HG02943 (cell line): ENCODE measurements at regions not wholly inside any gene's neighbourhood (a gene's known extent, or its start where the extent isn't known, plus 50 kb on each side); places are given as distances from the start of the nearest gene placed in this dataset.
A peak's percentile ranks its signal among the peaks of the same experiment; 100 is the strongest.
"Not testable (repeated sequence)": the region's sequence is repeated elsewhere in the genome, so short reads cannot be mapped to it uniquely, and the experiment has no call there.

Experiments
- ATAC-seq: cut with Tn5 transposase; IDR thresholded peaks from one replicate; pipeline ENCODE4 v1.9.1; 2021; ENCODE audit warnings: mild to moderate bottlenecking, low read depth, moderate library complexity; ENCODE audit not compliant: unreplicated experiment

DNA sequence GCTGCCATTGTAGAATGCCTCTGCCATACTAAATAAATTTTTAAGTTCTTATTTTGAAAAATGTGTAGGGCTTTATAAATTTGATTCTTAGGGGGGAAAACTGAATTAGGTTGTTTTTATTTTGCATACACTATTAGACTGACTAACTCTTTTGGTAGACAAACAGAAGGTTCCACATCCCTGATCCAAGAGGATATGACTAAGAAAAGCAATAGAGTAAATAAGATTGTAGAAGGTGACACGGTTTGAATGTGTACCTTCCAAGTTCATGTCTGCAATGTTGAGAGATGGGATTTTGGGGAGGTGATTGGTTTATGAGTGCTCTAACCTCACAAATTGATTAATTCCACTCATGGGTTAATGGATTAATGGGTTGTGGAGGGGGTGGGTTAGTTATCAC lies 127.9 kb downstream of the GLUL start:
- no peak for ATAC-seq

DNA sequence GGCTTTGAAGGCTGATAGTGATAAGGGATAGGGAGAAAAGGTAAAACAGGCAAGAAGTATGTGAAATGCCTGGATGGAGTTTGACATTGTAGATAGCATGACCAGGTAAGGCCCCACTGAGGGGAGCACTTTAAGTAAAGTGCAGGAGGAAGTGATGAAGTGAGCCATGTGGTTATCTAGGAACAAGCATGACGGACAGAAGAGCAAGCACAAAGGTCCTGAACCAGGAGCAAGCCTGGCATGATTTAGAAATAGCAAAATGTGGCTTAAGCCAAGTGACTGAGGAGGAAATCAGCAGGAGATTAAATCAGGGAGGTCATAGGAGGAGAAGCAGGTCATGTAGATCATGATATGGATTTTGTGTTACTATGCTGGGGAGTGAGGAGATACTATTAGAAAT lies 129.2 kb downstream of the GLUL start:
- ATAC-seq: no peak

DNA sequence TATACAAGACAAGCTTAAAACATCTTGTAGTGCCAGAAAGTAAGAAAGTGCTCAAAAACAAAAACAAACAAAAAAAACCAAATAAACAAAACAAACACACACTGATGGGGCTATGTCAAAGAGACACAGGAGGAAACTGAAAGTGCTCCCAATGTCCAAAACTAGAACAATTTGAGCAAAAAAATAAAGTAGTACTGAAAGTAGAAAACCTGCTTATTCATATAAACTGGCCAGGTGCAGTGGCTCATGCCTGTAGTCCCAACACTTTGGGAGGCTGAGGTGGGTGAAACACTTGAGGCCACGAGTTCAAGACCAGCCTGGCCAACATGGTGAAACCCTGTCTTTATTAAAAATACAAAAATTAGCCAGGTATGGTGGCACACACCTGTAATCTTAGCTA lies 129.9 kb downstream of the GLUL start:
- ATAC-seq: no peak

DNA sequence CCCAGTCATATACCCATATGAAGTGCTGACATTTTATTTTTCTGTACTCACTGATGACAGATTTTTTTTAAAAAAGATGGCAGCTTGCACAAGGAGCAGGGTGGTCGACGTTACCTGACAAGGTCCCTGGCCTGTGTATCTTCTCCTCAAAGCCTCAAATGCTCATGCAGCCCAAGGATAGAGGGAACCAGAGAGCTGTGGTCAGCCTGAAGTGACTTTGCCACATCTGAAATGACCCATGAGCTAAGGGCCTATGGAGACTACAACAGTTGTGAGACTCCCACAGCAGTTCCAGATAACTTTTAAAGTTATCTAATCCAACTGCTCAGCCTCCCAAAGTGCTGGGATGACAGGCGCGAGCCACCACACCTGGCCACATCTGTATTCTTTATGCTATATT lies 131.1 kb downstream of the GLUL start:
- ATAC-seq: no peak

DNA sequence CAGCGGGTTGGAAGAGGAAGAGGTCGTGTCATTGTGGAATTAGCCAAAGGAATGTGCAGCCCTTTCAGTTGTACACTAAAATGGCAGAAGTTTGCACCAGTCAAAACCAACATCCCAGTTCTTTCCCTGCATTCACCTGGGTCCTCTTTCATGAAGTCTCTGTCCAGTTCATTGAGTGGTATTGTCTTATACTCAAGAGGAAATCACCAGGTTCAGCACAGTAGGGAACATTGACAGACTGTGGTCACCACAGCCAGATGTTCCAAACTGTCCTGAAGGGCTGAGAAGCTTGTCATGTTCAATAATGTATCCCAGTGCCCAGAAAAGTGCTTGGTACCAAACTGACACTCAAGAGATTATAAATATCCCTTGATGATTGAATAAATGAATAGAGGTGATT lies 131.6 kb downstream of the GLUL start:
- no peak for ATAC-seq

DNA sequence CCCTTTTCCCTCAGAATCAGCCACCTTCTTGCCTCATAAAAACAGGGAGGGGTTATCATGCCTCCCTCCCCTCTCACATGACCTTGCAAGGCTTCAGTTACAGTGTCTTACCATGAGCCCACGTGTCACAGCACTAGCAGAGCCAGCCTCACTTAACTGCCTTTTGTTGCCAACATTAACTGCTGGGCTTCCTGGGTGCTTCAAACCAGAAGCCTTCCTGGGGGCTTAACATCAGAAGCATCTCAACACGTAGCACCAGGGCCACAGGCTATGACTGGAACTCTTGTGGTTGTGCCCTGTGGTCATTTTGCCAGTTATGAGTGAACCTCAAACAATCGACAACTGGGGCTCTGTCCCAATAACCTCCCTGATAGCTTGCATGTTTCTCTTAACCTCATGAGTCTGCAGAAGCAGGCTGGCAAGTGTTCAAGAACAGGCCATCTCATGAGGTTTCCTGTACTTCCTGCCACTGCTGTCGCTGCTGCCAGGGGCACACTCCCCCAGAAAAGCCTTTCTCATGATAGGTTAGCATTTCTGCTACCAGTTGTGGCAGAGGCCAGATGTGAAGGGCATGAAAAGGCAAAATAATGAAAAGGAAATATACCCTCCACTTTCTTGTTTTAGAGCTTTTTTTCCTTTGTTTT lies 132.2 kb downstream of the GLUL start:
- ATAC-seq: peak; percentile 66

DNA sequence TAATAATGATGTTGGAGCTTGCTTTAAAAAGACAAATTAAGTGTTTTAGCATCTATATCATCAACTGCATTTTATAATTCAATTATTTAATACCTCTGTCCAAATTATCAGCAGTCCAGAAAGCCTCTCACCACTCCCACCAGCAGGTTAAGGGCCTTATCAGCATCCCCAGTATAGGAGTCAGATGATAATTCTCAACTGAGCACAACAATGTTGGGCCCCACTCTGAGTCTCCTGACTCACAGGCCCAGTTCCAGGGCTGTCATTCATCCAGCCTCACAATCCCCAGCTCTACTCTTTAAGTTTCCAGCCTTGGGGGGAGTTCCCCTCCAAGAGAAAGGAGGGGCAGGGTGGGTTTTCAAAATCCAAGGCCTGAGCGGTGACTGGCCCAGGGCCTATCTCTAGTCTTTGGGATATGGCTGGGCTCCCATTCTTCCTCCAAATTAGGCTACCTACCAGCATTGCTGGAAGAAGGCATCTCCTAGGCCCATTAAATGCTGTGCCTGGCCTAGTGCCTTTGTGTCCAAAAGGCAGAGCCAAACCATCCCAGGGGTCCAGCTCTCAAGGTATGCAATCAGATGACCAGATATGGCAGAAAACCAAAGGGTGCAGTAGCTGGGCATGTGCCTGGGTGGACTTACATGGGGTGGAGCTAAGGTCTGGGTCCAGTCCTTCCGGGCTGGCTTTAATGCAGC lies 134.1 kb downstream of the GLUL start:
- no peak for ATAC-seq

DNA sequence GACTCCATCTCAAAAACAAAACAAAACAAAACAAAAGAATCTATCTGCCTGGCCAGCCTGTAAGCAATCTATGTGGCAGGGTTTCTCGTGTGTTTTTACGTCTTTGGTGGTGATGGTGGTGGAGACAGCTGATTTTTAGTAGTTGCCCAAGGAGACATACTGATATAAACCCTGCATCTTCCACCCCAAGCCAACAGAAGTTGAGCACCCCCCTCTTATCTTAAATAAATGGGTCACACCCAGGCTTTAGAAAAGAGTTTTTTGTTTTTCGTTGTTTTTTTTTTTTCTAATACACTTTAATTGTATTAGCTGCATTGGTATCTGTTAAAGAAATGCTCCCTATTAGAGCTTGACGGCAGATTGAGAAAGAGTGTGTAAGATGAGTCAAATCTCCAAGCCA lies 134.7 kb downstream of the GLUL start:
- no peak for ATAC-seq

DNA sequence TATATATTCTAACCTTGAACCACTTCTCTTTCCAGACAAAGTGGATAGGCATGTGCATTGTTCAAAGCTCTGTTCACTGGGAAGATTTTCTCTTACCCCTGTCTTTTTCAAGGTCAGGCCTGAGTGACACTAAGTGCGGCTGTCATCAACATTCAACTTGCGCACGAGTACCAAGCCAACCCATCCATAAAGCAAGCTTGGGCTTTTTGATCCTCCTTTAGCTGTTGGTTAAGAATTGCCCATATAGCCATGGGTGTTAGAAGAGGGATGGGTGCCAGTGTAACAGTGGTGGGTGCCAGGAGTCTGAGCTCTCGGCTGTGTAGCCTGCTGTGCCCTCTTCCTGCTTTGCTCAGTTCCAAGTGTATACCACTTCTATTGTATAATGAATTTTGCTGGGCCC lies 136.1 kb downstream of the GLUL start:
- ATAC-seq: no peak

DNA sequence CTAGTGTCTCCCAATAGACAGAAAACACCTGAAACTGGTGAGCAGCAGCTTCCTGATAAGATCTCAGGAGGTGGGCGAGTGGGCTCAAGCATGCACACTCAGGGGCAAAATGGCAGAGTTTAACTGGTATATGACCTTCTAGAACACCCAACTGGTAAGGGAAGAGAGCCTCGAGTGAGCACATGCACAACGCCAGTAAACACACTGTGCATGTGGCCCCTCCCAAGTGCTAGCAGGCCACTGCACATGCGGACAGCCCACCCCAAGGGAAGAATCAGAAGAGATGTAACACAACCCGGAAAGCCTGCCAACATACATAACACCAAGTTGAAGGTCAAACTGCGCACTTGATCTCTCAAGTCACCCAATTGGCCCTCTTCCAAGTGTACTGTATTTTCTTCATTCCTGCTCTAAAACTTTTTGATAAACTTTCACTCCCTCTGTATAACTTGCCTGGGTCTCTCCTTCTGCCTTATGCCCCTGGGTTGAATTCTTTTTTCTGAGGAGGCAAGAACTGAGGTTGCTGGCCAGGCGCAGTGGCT lies 138.2 kb downstream of the GLUL start:
- ATAC-seq: no peak

DNA sequence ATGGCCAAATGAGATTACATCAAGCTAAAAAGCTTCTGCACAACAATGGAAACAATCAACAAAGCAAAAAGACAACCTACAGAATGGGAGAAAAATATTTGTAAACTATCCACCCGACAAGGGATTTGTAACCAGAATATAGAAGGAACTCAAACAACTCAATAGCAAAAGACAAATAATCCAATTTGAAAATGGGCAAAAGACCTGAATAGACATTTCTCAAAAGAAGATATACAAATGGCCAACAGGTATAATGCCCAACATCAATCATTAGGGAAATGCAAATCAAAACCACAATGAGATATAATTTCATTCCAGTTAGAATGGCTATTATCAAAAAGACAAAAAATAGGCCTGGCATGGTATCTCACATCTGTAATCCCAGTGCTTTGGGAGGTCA lies 140.0 kb downstream of the GLUL start:
- ATAC-seq: no peak

DNA sequence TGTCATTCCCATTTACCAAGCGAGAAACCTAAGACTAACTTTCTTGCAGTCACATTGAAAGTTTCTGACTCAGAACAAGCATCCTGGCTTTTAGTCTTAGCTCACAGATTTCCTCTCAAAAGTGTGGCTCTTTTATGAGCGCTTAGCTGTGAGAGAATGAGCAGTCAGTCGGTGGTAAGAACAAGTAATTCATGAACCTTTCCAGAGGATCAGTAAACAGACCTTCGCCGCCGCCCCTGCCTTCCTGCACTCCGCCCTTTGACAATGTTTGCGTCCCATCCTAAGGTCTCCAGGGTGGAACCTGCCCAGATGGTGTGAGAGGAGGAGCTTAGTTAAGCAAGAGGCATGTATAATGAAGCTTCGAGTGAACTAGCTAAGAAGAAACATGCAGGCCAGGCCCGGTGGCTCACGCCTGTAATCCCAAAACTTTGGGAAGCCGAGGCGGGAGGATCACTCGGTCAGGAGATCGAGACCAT lies 142.4 kb downstream of the GLUL start:
- ATAC-seq: no peak

DNA sequence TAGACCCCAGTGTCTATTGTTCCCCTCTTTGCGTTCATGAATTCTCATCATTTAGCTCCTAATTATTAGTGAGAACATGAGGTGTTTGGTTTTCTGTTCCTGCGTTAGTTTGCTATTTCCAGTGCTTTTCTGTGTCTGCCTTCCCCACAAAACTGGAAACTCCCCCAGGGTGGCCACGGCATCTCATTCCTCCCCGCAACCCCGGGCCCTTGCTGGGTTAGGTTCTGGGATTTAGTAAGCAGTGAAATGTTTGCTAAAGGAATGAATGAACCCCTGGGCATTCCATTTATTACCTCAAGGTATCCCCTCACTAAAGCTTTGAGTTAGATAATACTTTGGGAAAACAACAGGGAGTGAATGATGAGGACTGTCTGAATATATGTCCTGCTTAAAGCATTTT lies 142.9 kb downstream of the GLUL start:
- no peak for ATAC-seq

DNA sequence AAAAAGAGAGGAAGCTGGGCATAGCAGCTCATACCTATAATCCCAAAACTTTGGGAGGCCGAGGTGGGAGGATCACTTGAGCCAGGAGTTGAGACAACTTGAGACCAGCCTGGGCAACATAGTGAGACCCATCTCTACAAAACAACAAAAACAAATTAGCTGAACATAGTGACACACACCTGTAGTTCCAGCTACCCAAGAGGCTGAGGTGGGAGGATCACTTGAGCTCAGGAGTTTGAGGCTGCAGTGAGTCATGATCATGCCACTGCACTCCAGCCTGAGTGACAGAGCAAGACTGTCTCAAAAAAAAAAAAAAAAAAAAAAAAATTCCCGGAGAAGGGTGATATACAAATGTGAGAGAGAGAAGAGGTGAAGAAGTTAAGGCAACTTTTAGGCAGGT lies 143.8 kb downstream of the GLUL start:
- not testable (repeated sequence) for ATAC-seq

DNA sequence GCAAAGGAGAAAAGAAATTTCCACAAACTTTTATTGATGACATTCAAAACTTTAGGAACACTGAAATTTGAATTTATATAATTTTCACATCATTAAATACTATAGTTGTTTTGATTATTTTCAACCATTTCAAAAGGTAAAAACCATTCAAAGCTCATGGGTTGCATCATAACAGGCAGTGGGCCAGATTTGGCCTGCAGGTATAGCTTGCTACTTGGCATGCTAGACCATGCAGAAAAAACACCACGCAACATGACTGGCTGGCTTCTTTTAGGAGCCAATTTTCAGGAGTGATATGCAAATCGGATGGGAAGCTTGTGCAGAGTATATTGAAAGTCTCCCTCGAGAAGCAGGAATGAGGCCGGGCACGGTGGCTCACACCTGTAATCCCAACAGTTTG lies 144.8 kb downstream of the GLUL start:
- no peak for ATAC-seq

DNA sequence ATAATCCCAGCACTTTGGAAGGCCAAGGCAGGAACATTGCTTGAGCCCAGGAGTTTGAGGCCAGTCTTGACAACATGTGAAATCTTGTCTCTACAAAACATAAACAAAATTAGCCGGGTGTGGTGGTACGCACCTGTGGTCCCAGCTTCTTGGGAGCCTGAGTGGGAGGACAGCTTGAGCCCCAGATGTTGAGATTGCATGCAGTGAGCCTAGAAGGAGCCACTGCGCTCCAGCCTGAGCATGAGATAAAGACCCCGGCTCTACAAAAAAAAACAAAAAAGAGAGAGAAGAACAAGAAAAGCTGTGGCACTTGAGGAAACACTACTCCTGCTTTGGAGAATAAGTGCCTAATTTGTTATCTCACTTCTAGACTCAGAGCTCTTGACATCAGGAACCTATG lies 146.6 kb downstream of the GLUL start:
- no peak for ATAC-seq

DNA sequence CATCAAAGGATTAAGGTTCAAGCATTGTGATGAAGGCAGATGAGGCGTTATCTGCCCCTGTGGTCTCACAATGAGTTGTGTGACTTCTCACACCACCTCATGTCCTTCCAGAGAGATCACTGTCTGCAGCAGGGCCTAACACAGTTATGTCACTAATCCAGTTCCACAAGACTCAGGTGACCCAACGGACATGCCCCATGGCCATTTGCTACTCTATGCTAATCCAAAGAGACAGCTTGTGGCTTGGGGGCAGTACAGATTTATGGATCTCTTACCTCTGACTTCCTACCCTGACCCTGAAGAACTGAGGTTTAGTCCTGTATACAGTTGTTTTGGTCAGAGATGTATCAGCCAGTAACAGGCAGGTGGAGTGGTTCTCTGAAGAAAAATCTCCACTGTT lies 147.1 kb downstream of the GLUL start:
- ATAC-seq: no peak

DNA sequence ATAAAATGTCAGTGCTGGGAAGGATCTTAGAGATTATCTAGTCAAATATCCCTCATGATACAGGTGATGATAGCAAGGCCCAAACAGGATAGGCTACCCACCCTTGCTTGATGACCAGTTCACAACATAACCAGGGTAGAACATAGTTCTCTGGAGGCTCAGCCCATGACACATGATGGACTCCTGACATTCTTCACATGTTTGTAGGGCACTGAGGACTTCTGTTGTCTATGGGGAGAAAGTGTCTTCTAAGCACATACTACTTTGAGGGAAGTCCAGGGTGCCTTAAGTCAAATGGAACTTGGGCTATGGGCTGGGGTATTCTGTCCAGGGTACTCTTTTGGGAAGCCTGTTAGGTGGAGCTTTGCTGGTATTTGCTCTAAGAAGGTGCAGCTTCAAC lies 148.9 kb downstream of the GLUL start:
- ATAC-seq: no peak

DNA sequence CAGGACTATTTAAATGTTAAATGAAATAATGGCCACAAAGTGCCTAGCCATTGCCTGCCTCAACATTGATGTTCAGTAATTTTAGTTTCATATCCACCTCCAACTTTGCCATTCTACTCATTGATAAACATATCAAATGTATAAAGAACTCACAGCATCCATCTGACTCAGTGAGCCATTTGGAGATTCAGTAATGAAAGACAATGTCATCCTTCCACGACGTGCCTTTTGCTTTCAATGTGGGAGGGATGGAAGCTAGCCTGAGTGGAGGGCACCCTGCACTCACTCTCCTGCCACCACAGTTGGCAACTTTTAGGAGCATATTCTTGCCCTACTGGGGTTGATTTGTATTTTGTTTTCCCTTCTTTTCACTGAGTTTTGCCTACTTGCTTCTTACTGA lies 151.5 kb downstream of the GLUL start:
- no peak for ATAC-seq

DNA sequence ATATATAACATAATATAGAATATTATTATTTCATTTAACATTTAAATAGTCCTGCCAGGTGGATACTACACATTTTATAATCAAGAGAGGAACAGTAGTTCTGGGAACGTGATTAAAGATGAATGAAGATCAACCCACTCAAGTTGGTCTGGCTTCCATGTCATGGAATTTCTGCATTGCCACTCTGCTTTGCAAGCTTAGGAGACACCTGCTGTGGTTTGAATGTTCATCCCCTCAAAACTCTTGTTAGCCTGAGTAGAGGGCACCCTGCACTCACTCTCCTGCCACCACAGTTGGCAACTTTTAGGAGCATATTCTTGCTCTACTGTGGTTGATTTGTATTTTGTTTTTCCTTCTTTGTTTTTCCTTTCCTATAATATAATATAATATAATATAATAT lies 153.2 kb downstream of the GLUL start:
- ATAC-seq: no peak

DNA sequence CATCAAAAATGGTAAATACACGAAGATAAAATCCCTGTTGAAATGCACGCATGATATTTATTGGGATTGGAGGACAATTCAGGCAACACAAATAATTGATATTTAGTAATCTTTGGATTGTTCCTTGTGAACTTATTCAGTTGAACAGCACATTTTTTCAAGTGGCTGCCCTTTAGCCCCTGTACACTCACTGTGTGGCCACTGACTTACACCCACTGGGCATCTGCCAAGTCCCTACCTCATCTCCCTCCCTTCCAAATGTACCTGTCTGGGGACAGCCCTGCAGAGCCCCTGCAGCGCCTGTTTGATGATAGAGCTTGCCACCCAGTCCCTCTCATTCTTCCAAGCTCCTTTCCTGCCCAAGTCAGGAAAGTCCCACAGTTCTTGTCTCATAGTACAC lies 154.3 kb downstream of the GLUL start:
- ATAC-seq: no peak

DNA sequence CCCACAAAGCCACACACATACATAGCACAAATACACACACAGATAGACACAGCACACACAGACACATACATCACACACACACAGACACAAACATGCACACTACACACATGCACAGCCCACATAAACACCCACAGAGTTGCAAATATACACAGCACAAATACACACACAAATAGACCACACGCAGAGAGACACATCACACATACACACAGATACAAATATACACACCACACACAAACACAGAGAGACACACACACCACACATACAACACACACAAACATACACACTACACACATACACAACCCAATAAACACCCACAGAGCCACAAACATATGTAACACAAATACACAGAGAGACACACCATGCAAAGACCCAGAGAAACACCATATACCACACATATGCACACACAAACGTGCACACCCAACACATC lies 154.9 kb downstream of the GLUL start:
- no peak for ATAC-seq
